ENCODE measurements at regions not wholly inside any gene's neighbourhood (a gene's known extent, or its start where the extent isn't known, plus 50 kb on each side); places are given as distances from the start of the nearest gene placed in this dataset.
"Not testable (repeated sequence)": the region's sequence is repeated elsewhere in the genome, so short reads cannot be mapped to it uniquely, and the experiment has no call there.

- no peak for DNase-seq
These were observed 633.3 kb downstream of the ANKRD50 start for GRCh38 chr4:124079174-124079780.

DNA sequence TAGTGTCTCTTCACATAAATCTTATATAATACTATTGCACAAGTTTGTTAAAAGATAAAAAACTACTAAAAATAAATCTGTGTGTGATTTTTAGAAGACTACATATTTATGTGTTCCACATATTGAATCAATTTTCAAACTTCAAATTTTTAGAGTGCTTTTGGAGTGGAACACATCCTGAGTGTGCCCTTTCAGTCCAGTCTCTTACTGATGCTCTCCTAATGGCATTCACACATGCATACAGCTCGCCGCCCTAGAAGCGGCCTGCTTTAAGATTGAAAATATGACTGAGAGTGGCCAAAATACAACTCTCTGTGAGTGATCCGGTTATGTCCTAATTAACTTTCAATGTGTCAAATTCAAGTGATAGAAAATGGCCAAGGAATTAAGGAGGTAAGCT is 628.8 kb downstream of the ANKRD50 start:
- DNase-seq: no peak

GRCh38 chr4:124085561-124086180 is 626.9 kb downstream of the ANKRD50 start:
- no peak for DNase-seq

- DNase-seq: no peak
These were observed 622.5 kb downstream of the ANKRD50 start for GRCh38 chr4:124090021-124090420.

DNA sequence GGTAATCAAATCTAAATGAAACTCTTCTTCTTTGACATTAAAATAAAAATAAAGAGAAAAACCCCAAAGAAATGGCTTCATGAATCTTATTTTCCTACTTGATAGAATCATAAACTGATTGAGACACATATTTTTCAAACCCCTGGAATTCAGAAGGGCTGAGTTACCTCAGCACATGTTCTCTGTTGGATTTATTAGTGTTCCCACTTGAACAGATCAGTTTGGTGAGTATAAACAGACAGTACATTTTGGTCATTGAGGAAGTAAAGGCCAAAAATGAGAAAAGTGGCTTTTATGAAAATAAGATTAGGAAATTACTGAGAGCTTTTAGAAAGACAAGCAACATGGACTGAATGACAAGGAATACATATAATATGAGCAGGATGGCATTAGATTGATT is 620.4 kb downstream of the ANKRD50 start:
- no peak for DNase-seq

DNA sequence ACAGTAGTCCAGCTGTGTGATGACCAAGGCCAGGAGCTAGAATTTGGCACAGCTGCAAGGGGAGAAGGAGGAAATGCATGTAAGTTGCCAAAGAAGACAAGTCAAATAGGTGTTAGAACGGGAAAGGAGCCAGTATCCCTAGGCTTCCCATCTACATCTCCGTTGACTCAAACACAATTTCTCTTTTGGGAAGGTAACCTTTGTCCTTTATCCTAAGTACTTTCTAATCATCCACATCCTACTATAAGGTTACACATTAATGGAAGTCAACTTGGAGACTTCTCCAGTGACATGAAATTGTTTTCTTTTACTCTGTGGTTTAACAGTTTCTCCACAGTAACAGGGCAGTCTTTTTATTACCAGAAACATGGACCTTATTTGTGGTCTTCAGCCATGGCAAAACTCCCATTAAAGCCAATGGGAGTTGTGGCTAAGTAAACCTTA is 620.0 kb downstream of the ANKRD50 start:
- no peak for DNase-seq

GRCh38 chr4:124095621-124096020 is 616.9 kb downstream of the ANKRD50 start:
- no peak for DNase-seq

GRCh38 chr4:124096290-124096689 is 616.2 kb downstream of the ANKRD50 start:
- DNase-seq: no peak

DNA sequence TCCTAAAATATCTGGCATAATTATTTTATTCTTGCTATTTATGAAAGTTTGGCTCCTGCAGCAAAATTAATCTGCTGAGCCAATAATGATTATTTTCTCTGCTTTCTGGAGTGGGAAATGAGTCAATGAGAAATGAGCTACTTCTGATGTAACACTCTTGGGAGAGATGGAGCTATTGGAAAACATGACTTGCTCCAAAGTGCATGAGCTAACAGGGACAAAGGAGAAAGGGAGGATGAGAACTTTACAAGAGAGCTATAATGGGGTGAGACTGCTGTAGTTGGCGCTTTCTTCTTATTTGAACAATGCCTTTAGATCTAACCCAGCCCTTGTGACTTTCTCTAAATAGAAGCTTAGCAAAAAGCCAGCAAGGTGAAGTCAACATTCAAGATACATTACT is 615.1 kb downstream of the ANKRD50 start:
- DNase-seq: no peak

- no peak for DNase-seq
These were observed 608.4 kb downstream of the ANKRD50 start for GRCh38 chr4:124104101-124104500.

GRCh38 chr4:124104628-124105027 is 607.9 kb downstream of the ANKRD50 start:
- DNase-seq: no peak

DNA sequence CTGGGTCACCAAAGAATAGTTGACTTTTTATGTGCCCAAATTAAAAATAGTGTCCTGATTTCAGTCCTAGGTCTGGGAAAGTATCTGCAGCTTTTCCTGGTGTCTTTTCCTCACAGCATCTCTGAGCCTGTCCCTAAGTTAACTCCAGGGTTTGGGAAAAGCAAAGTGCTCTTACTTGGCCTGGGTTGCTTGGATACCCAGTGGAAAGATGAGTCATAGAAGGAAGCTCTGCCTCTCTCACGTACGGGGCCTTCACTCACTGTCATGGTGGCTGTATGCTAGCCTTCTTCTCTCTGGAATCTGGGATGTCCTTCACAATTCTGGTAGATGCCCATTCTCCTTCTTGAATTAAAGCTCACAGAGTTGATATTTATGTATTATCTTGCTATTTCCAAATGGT is 607.3 kb downstream of the ANKRD50 start:
- no peak for DNase-seq

DNA sequence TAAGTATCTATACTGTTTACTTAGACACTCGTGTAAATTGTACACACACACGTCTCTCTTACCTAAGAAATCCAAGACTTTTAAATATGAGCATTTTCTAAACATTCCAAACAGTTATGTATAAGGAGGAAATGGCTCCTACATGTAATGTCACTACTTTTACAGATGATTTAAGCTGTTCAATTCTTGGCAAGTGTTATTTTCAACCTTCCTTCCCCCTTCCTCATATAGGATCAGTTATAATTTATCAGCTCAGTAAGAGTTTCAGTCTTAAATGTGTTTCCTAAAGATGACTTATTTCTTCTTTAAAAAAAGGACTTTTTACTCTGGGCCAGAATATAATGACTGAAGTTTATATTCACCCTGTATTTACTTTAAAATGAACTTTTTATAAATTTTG is 601.1 kb downstream of the ANKRD50 start:
- no peak for DNase-seq

DNA sequence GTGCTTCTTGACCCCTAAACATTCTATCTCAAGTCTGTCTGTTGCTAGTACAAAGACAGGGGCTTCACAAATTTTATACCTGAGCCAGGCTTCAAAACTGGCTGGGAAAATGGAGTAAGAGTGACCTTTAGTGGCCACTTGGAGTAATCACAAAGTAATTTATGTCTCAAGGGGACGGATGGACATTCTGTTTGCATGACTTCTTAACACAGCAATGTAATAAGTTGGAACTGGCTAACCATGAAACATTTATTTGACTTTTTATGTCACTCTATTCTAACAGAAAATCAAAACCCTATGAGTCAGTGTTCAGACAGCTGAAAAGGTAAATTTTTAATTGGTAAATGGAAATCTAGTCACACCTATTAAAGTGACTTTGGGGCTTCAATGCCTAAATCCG is 600.6 kb downstream of the ANKRD50 start:
- no peak for DNase-seq

GRCh38 chr4:124118061-124118460 is 594.5 kb downstream of the ANKRD50 start:
- no peak for DNase-seq

GRCh38 chr4:124121461-124121971 is 591.0 kb downstream of the ANKRD50 start:
- DNase-seq: no peak

- no peak for DNase-seq
These were observed 589.4 kb downstream of the ANKRD50 start for GRCh38 chr4:124123181-124123580.

- DNase-seq: no peak
These were observed 588.8 kb downstream of the ANKRD50 start for GRCh38 chr4:124123721-124124120.

DNA sequence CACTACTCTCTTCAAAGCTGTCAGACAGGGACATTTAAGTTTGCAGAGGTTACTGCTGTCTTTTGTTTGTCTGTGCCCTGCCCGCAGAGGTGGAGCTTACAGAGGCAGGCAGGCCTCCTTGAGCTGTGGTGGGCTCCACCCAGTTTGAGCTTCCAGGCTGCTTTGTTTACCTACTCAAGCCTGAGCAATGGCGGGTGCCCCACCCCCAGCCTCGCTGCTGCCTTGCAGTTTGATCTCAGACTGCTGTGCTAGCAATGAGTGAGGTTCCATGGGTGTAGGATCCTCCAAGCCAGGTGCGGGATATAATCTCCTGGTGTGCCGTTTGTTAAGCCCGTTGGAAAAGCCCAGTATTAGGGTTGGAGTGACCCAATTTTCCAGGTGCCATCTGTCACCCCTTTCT is 581.2 kb downstream of the ANKRD50 start:
- DNase-seq: not testable (repeated sequence)

- DNase-seq: no peak
These were observed 580.4 kb downstream of the ANKRD50 start for GRCh38 chr4:124132161-124132560.

DNA sequence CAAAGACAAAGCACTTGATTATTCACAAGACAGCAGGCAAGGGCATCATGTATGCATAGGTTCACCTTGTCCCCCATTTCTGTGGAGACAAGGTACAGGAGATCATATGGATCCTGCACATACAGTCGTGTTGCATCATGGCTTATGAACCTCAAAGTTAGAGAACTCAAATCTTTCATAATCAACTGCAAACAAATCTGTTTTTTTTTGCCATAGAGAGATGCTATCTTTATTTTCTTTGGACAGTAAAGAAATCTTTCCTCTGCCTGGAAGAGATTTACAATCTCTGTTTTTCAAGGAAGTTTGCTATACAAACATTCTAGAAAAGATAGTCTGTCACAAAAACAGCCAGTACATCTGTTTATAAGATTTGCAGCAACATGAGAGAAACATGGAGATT is 578.8 kb downstream of the ANKRD50 start:
- no peak for DNase-seq

DNA sequence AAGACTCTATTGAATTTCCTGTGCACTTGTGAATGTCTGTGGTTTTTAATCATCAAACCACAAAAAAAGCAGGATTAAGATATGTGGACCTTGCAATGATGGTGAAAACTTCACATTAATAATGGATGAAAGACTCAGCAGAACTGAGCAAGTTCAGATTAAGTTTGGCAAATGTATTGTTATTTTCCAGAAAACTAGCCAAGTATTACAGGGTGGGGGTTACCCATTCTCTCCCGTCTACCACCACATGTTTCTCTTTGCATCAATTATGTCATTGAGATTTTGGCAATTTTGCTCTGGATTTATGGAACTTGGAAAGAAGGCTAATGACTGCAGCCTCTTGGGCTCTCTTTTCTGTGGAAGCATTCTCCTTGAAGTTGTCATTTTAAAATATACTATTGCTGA is 577.1 kb downstream of the ANKRD50 start:
- no peak for DNase-seq

DNA sequence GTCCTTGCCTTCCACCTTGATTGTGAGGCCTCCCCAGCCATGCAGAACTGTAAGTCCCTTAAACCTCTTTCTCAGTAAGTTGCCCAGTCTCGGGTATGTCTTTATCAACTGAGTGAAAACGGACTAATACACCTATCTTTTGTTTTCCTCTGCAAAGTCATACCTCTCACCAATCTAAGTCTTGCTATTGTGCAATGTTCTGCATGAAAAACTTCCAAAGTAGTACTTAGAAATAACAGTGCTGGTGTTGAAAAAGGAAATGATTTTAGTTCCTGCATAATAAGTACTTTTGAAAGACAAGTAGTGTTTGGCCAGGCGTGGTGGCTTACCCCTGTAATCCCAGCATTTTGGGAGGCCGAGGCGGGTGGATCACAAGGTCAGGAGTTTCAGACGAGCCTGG is 573.5 kb downstream of the ANKRD50 start:
- DNase-seq: no peak

DNA sequence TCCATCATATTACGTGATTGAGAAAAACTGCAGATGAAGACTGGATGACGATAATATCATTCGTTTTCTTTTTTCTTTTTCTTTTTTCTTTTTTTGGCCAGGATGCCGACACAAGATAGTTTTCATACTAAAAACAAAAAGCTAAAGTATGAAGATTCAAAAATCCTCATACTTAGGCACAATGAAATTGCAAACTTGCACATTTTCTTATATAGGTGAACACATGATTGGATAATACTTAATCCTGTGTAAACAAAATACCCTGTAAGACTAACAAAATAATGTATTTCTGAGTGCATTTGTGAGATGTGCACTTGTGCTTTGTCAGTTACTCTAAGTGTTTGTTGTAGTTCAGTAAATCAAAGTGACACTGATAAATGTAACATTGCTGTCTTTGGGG is 568.9 kb downstream of the ANKRD50 start:
- no peak for DNase-seq

- DNase-seq: no peak
These were observed 568.3 kb downstream of the ANKRD50 start for GRCh38 chr4:124144238-124144654.

Measured in CD4-positive, alpha-beta T cell treated with Interleukin-21 for 1 hour (primary cell).